ENCODE measurements at regions not wholly inside any gene's neighbourhood (a gene's known extent, or its start where the extent isn't known, plus 50 kb on each side); places are given as distances from the start of the nearest gene placed in this dataset.

DNA sequence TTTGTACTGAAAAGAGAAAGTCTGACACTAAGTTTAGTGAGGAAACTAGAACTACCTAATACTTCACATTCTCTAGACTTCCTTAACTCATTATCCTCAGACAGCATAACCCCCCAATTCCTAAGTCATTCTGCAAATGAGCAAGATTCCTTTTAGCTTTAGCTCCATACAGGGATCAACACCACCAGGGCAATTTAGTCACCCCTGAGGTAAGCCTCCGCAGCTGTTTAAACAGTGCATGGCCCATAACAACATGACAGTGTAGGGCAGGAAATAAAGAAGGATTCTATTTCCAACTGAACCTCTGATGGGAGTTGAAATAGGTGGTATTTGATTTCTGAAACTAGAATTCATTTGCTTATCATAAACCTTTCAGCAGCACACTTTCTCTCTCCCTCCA is 112.8 kb upstream of the DKK2 start:
- no peak for DNase-seq

- no peak for DNase-seq
Measured at GRCh38 chr4:107147873-107148272, 111.8 kb upstream of the DKK2 start.

DNA sequence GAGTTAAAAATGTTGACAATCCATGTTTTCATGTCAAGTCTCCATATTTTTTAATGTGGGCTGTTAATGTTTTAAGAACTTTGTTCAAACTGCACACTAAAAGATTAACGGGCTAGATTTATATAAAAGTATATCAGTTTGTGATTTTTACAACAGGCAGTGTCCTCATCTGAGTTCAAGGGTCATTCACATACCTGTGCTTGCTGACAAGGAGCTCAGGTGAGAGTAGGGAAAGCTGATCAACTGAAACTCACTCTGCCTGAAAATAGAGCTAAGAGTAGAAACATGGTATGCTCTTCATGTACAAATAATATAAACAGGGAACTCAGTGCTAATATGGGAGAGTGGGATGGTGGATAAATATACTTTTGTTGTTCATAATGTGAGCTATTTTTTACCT is 102.3 kb upstream of the DKK2 start:
- DNase-seq: no peak

DNA sequence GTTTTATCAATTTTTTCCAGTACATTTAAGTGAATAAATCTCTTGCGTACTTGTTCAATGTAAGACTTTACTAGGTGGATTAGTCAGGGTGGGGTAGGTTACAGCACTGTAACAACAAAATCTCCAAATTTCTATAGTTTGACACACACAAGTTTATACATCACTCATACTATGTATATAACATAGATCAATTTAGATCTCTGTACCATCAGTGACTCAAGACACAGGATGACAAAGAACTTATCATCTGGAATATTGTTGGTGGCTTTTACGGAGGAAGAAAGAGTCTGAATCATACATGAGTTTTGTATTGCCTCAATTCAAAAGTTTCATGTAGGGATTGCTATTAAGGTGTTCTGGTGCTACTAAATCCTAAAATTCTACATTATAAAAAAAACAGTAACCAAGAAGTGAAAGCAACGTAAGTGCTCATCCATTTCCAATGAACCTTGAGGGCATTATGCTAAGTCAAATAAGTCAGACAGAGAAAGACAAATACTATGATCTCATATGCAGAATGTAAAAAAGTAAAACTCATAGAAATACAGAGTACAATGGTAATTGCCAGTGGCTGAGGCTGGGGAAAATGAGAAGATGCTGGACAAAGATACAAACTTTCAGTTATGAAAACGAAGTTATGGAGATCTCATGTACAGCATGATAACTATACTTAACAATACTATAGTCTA is 98.0 kb upstream of the DKK2 start:
- no peak for DNase-seq

- DNase-seq: no peak
Measured at GRCh38 chr4:107131295-107131694, 95.2 kb upstream of the DKK2 start.

- DNase-seq: no peak
Measured at GRCh38 chr4:107130157-107130556, 94.0 kb upstream of the DKK2 start.

DNA sequence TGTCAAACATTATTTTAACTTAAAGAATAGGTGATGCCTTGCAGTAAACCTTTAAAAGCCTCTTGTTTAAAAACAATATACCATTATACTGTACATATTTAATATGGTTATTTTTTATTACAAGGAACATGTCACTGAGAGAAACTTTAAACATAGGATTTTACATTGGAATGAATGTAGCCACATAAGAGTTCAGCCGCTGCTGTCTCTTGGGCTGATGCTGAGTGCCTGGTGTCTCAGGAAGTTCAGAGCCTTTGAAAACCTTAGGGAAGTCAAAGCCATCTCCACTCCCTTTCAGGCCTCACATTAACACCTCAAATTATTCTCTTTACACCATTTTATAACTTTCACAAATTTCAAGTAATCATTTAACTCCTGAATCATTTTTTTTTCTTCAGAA is 93.5 kb upstream of the DKK2 start:
- no peak for DNase-seq

DNA sequence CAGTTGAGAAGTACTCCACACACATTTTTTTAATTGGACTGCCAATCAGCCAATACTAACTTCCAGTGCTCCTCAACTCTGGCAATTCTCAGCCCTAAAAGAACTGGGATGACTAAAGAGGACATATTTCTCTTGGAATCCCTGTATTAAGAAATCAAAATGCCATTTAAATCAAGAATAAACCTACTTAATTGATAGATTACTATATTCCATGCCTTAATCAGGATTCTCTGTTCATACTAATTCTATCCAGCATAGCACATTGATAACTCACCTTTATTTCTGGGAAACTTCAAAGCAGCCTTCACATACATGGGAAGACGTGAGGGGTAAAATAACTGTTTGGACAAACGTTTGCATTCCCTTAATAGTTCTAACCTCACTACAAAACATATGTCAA is 93.0 kb upstream of the DKK2 start:
- no peak for DNase-seq

DNA sequence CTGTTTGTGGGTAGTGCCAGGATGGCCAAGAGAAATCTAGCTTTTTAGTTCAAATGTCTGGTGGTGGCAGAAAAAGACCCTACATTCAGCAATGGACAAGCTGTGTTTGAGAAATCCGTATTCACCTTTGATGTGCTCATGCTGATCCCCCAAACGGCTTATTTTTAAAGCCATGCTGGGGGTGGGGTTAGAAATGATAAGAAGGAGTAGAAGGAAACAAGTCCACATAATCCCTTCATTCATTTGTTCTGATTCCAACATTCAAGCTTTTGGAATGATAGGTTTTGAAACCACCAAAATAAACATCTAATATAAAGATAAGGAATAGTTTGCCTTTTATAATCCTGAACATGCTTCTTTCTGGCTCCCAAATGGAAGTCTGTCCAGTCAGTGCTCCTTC is 92.0 kb upstream of the DKK2 start:
- no peak for DNase-seq

DNA sequence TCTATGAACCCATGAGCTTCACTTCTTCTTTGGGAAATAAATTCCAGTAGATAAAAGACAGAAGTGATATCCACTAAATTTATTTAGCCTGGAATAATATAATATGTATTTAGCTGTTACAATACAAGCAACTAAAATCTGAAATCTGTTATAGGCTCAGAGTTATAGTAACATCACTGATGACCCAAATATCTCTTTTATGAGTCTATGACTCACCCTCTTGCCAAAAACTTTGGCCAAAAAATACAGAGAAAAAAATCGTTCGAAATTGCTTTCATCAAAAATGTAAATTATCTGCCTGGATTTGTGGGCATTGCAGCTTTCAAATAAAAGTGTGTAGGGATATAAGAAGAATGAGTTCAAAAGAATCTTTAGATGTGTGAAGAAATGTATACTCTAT is 89.4 kb upstream of the DKK2 start:
- DNase-seq: no peak

DNA sequence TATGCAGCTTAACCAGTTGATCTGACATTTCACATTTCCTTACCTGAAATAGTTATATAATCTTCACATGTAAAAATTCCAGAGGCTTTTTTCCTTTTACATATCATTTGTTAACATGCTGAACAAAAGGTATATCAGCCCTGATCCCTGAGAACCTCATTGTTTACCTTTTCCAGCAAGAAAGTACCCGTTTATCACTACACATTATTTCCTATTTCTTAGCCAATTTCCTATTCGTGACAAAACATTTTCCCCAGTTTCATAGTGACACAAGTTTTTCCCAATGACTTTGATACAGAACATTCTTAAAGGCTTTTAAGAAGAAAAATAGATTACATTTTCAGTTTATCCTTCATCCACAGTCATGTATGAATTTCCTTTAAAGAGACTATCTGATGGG is 86.6 kb upstream of the DKK2 start:
- no peak for DNase-seq

- DNase-seq: no peak
Measured at GRCh38 chr4:107120661-107121060, 84.5 kb upstream of the DKK2 start.

GRCh38 chr4:107117726-107118125 is 81.6 kb upstream of the DKK2 start:
- DNase-seq: no peak

GRCh38 chr4:107115185-107115847 is 79.2 kb upstream of the DKK2 start:
- no peak for DNase-seq

DNA sequence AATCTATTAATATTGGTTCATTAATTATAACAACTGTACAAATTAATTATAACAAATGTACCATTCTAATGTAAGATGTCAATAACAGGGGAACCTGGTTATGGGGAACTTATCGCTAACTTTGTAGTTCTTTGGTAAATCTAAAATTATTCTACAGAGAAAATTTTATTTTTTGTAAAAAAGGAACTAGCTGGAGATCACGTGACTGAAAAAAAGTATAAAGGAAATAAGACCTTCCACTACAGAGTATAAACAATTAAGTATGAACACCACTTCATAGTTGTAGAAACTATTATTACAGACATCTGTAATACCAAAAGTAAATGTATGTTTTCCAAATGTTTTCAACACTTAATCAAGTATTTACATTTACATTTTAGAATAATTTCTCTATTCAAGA is 77.9 kb upstream of the DKK2 start:
- DNase-seq: no peak

DNA sequence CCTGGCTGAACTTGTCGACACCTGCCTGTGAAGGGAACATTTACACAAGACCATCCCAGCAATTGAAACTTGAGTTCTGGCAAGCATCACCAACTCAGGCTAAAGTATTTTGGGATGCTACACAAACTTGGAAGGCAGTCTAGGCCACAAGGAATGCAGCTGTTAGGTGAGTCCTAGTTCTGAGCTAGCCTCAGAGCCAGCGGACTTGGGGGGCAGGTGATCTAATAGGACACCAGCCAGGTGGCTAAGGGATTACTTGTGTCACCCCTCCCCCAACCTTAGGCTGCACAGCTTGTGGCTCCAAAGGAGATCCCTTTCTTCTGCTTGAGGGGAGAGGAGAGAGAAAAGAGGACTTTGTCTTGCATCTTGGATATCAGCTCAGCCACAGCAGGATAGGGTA is 62.3 kb upstream of the DKK2 start:
- no peak for DNase-seq

- no peak for DNase-seq
Measured at GRCh38 chr4:107094976-107095375, 58.9 kb upstream of the DKK2 start.

- DNase-seq: no peak
Measured at GRCh38 chr4:107094332-107094731, 58.2 kb upstream of the DKK2 start.
